Colonic mucosa (tissue), 4 donors: ENCODE measurements at regions not wholly inside any gene's neighbourhood (a gene's known extent, or its start where the extent isn't known, plus 50 kb on each side); places are given as distances from the start of the nearest gene placed in this dataset.

Experiments
- DNase-seq: peaks from one replicate; pipeline ENCODE4 v3.0.0-alpha.2; 2020
- H3K27ac ChIP-seq: fragments of 200-600 bp; one replicate; pipeline ENCODE4 v1.8.0; 2021
- H3K27me3 ChIP-seq: fragments of 200-600 bp; one replicate; pipeline ENCODE4 v1.8.0; 2021
- H3K36me3 ChIP-seq: fragments of 200-600 bp; one replicate; pipeline ENCODE4 v1.8.0; 2021
- H3K4me1 ChIP-seq: fragments of 200-600 bp; one replicate; pipeline ENCODE4 v1.8.0; 2021; ENCODE audit warnings: mild to moderate bottlenecking
- H3K4me3 ChIP-seq: fragments of 200-600 bp; one replicate; pipeline ENCODE4 v1.8.0; 2021
- H3K9ac ChIP-seq, 2 donors: one replicate each; pipeline ENCODE4 v1.7.0; 2013; ENCODE audit warnings: control low read depth in 2 of 2, low read depth in 2 of 2, low read length in 2 of 2
- H3K9me3 ChIP-seq: fragments of 200-600 bp; one replicate; pipeline ENCODE4 v1.8.0; 2021
- intact Hi-C: fragments of 100-400 bp; cut with DNase I; formaldehyde crosslinking; loops from one replicate; pipeline ENCODE4 v1.14.1; 2022
- TF ChIP-seq, protein P1 (sequence below): fragments of 200-600 bp; IDR thresholded peaks from one replicate; pipeline ENCODE4 v1.8.0; 2022; ENCODE audit warnings: antibody characterized with exemption, mild to moderate bottlenecking
- donor health status: healthy.
- donor health status: DM: no; HTN: no; CAD: no.
- donor health status: DM: no; HTN: no; CAD: no.

DNA sequence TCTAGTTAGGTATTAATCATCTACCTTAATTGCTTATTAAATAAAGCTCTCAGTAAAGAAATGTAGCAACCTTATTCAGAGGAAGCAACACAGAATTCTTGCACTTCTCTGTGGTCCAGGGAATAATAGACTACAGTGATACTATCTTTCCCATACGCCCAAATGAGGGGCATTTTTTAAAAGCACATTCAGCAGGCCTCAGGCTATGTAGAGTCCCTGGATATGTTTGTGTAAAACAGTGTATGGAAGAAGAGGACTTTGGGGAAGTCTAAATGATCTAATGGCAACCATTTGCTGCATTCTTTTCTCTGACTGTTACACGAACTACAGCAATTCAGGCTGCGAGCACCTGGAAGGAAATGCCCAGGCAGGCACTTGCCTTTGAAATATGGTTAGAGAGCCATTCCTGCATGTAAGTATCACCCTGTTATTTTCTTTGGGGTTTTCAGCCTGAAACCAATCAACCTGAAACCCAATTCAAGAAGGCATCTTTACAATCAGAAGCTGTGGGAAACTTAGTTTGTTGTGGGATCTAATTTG lies 1814.7 kb upstream of the CELF4 start:
- no peak overlapping the region for H3K9ac ChIP-seq
- no peak overlapping the region for H3K4me3 ChIP-seq
- H3K4me1 ChIP-seq: no peaks in the 10 kb centered on the region
- intact Hi-C loops: no loop called here
- H3K9me3 ChIP-seq: no peaks in the 10 kb centered on the region
- TF ChIP-seq, protein P1, sequence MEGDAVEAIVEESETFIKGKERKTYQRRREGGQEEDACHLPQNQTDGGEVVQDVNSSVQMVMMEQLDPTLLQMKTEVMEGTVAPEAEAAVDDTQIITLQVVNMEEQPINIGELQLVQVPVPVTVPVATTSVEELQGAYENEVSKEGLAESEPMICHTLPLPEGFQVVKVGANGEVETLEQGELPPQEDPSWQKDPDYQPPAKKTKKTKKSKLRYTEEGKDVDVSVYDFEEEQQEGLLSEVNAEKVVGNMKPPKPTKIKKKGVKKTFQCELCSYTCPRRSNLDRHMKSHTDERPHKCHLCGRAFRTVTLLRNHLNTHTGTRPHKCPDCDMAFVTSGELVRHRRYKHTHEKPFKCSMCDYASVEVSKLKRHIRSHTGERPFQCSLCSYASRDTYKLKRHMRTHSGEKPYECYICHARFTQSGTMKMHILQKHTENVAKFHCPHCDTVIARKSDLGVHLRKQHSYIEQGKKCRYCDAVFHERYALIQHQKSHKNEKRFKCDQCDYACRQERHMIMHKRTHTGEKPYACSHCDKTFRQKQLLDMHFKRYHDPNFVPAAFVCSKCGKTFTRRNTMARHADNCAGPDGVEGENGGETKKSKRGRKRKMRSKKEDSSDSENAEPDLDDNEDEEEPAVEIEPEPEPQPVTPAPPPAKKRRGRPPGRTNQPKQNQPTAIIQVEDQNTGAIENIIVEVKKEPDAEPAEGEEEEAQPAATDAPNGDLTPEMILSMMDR: no peak
- no peak for DNase-seq
- H3K36me3 ChIP-seq: no peaks in the 10 kb centered on the region
- no peaks in the 10 kb centered on the region for H3K27me3 ChIP-seq
- no peak overlapping the region for H3K27ac ChIP-seq

DNA sequence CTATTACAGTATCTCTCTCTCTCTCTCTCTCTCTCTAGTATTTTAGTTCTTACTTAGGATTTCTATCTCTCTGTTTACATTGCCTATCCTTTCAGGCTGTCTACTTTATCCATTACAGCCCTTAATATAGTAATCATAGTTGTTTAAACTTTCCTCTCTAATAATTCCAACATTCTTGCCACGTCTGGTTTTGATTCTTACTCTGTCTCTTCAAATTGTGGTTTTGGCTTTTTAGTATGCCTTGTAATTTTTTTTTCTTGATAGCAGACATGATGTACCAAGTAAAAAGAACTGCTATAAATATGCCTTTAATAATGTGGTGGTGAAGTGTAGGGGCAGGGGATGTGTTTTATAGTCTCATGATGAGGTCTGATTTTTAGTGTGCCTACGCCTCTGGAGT lies 1809.5 kb upstream of the CELF4 start:
- intact Hi-C loops: no loop called here
- TF ChIP-seq, protein P1: no peak
- no peaks in the 10 kb centered on the region for H3K27me3 ChIP-seq

DNA sequence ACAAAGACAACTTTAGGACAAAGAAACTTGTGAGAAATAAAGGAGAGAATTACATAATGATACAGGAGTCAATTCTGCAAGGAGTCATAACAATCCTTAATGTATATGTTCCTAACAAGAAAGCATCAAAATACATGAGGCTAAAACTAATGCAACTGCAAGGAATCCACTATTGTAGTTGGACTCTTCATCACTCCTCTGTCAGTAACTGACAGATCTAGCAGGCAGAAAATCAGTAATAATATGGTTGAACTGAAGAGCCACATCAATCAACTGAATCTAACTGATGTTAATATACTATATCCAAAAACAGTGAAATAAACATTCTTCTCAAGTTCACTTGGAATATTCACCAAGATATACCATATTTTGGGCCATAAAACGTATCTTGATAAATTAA lies 1806.4 kb upstream of the CELF4 start:
- H3K27me3 ChIP-seq: no peaks in the 10 kb centered on the region
- no peaks in the 10 kb centered on the region for H3K4me1 ChIP-seq
- H3K36me3 ChIP-seq: no peaks in the 10 kb centered on the region
- H3K9ac ChIP-seq: no peak overlapping the region
- no peak for DNase-seq
- H3K9me3 ChIP-seq: no peaks in the 10 kb centered on the region
- H3K27ac ChIP-seq: no peak overlapping the region
- TF ChIP-seq, protein P1: no peak
- H3K4me3 ChIP-seq: no peak overlapping the region
- intact Hi-C loops: no loop called here

More for the DNA sequence above, 1809.5 kb upstream of the CELF4 start:
- Histone ChIP-seq H3K4me3 (no peak overlapping the region), H3K36me3 (no peaks in the 10 kb centered on the region), H3K9ac (no peak overlapping the region), H3K9me3 (no peaks in the 10 kb centered on the region), H3K27ac (no peak overlapping the region), H3K4me1 (no peaks in the 10 kb centered on the region)
- DNase-seq: no peak

DNA sequence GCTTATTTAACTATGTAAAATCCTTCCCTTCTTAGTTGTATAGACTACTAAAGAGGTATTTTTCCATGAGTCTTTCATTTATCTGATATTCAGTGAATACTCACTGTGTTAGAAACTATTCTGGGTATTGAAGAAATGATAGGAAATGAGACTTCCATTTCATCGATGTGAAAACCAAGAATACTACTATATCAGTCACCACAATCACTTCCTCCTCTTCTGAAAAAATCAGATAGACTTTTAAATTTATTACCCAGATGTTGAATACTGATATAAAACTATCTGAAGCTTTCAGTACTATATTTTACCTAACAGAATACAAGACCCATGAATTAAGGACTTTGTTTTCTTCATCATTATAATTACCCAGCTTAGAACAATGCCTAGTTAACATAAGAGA lies 1801.1 kb upstream of the CELF4 start:
- TF ChIP-seq, protein P1: no peak
- H3K9me3 ChIP-seq: no peaks in the 10 kb centered on the region
- DNase-seq: no peak
- no peaks in the 10 kb centered on the region for H3K4me1 ChIP-seq
- H3K27me3 ChIP-seq: no peaks in the 10 kb centered on the region
- no peak overlapping the region for H3K9ac ChIP-seq
- H3K27ac ChIP-seq: no peak overlapping the region
- intact Hi-C loops: no loop called here
- H3K4me3 ChIP-seq: no peak overlapping the region
- H3K36me3 ChIP-seq: no peaks in the 10 kb centered on the region

DNA sequence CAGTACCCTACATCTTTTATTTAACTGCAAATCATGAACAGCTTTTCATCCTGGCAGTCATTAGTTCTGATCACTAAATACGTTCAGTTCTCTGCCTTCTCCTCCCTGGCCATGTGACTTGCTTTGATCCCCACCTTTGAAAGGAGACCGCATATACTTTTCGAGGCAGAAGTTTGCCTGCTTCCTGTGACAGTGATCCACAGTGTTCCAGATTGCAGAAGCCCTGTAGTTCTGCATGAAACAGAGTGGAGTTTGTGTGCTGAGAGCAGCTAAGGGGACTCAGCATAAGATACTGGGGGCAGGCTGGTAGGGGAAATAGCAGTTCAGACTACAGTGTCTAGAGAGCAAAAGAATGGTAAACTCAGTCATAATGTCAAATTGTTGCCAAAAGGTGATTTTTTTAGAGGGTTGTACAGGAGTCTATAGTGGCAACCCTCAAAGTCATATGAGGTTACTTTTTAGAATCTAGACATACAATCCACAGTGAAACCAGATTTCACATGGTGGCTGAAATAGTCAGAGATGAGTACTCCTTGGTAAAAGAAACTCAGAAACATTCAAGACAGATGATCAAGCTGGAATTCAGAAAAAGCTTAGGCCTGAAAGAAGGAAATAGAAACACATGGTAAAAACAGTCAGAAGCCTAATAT lies 1800.4 kb upstream of the CELF4 start:
- Histone ChIP-seq H3K27me3 (no peaks in the 10 kb centered on the region), H3K4me1 (no peaks in the 10 kb centered on the region), H3K4me3 (no peak overlapping the region), H3K9ac (no peak overlapping the region), H3K27ac (no peak overlapping the region), H3K9me3 (no peaks in the 10 kb centered on the region), H3K36me3 (no peaks in the 10 kb centered on the region)
- TF ChIP-seq, protein P1: no peak
- no peak for DNase-seq
- intact Hi-C loops: no loop called here
